Endothelial cell of umbilical vein (primary cell): ENCODE measurements at regions not wholly inside any gene's neighbourhood (a gene's known extent, or its start where the extent isn't known, plus 50 kb on each side); places are given as distances from the start of the nearest gene placed in this dataset.

Experiments used
- BruUV-seq: library from RNA; stranded (reverse); fragments of 400-500 nt; replicated peaks from 2 replicates; lab custom pipeline; 2021; lab: Mats Ljungman, UMichigan
- CTCF ChIA-PET: fragments of 300-600, 350-600 bp; sonication (Branson Sonifier 250); formaldehyde crosslinking; loops from one replicate; lab custom pipeline; 2021; ENCODE audit warnings: antibody characterized with exemption, inconsistent platforms; lab: Charles Lee
- POLR2A ChIA-PET: fragments of 300-600, 350-600 bp; sonication (Branson Sonifier 250); formaldehyde crosslinking; loops from one replicate; lab custom pipeline; 2021; ENCODE audit warnings: antibody characterized with exemption, inconsistent platforms; lab: Charles Lee
- DNase-seq: peaks from one replicate; pipeline ENCODE4 v3.0.0-alpha.2; 2011; ENCODE audit warnings: low read depth, low spot score
- FAIRE-seq: peaks from 2 replicates; lab custom pipeline; 2011; peaks lifted over from hg19 to GRCh38; lab: Jason Lieb, UNC
- H2AFZ ChIP-seq: 2 replicates; pipeline ENCODE4 v1.6.0; 2012; ENCODE audit warnings: low read depth, low read length, control low read depth, inconsistent platforms
- H3K27ac ChIP-seq: 2 replicates; pipeline ENCODE4 v1.5.1; 2011; ENCODE audit warnings: low read depth, mild to moderate bottlenecking, control low read depth, low read length, moderate library complexity; ENCODE audit not compliant: insufficient read depth
- H3K27me3 ChIP-seq, 2 experiments: 2 replicates each; pipeline versions ENCODE4 v1.6.0 to v1.6.1; 2011; ENCODE audit warnings: low read length in 2 of 2, mixed read lengths in 1 of 2; ENCODE audit not compliant: control insufficient read depth in 2 of 2, insufficient read depth in 2 of 2
- H3K36me3 ChIP-seq, 2 experiments: 2 replicates in 1 of 2; 3 replicates in 1 of 2; pipeline ENCODE4 v1.5.1; 2011; ENCODE audit warnings: low read length in 2 of 2, mild to moderate bottlenecking in 1 of 2, moderate library complexity in 1 of 2; ENCODE audit not compliant: control insufficient read depth in 2 of 2, insufficient read depth in 2 of 2; ENCODE audit errors: extremely low read depth in 1 of 2
- H3K4me1 ChIP-seq: 3 replicates; pipeline ENCODE4 v1.5.1; 2011; ENCODE audit warnings: mild to moderate bottlenecking, low read length; ENCODE audit not compliant: control insufficient read depth, insufficient read depth; ENCODE audit errors: extremely low read depth
- H3K4me2 ChIP-seq: 2 replicates; pipeline ENCODE4 v1.6.1; 2011; ENCODE audit warnings: low read length, control low read depth, mixed read lengths; ENCODE audit not compliant: insufficient read depth
- H3K4me3 ChIP-seq, 3 experiments: fragments of 200-600 bp in 1 of 3; sonication (generic), shearing (Covaris generic) in 1 of 3; replicated peaks in 1 of 3; 2 replicates each; pipeline ENCODE4 v1.5.1; 2011 to 2016; ENCODE audit warnings: control low read depth in 3 of 3, low read length in 3 of 3, mild to moderate bottlenecking in 2 of 3, inconsistent platforms in 1 of 3, low read depth in 1 of 3, moderate library complexity in 1 of 3; ENCODE audit not compliant: insufficient read depth in 1 of 3
- H3K79me2 ChIP-seq: 2 replicates; pipeline ENCODE4 v1.6.0; 2012; ENCODE audit warnings: low read length, inconsistent platforms; ENCODE audit not compliant: control insufficient read depth, insufficient read depth
- H3K9ac ChIP-seq: replicated peaks from 2 replicates; pipeline ENCODE3; 2011; ENCODE audit warnings: low read length, control low read depth; ENCODE audit not compliant: insufficient read depth; ENCODE audit errors: extremely low read depth
- H3K9me1 ChIP-seq: replicated peaks from 3 replicates; pipeline ENCODE4 v1.6.0; 2011; ENCODE audit warnings: mild to moderate bottlenecking, low read length; ENCODE audit not compliant: control insufficient read depth, insufficient read depth; ENCODE audit errors: extremely low read depth
- H3K9me3 ChIP-seq: replicated peaks from 2 replicates; pipeline ENCODE4 v1.5.1; 2012; ENCODE audit warnings: low read length, inconsistent platforms; ENCODE audit not compliant: control insufficient read depth, insufficient read depth
- H4K20me1 ChIP-seq: replicated peaks from 2 replicates; pipeline ENCODE3; 2011; ENCODE audit warnings: mild to moderate bottlenecking, low read length; ENCODE audit not compliant: control insufficient read depth, insufficient read depth; ENCODE audit errors: extremely low read depth
- CTCF ChIP-seq, 2 donors: IDR thresholded peaks; 1 replicate in 1 of 2; 2 replicates in 1 of 2; pipeline ENCODE4 v1.5.1; 2011; ENCODE audit warnings: low read length in 2 of 2, mild to moderate bottlenecking in 2 of 2, moderate library complexity in 2 of 2, control low read depth in 1 of 2, inconsistent platforms in 1 of 2, low read depth in 1 of 2; ENCODE audit not compliant: insufficient read depth in 1 of 2; ENCODE audit errors: extremely low read depth in 1 of 2
- EZH2 ChIP-seq: IDR thresholded peaks from 2 replicates; pipeline ENCODE4 v1.6.1; 2012; ENCODE audit warnings: borderline replicate concordance, low read depth, mild to moderate bottlenecking, moderate library complexity, low read length, inconsistent platforms; ENCODE audit not compliant: severe bottlenecking
- FOS ChIP-seq: IDR thresholded peaks from 2 replicates; pipeline ENCODE4 v1.6.1; 2011; ENCODE audit warnings: mild to moderate bottlenecking, low read length, moderate library complexity, borderline replicate concordance; ENCODE audit not compliant: insufficient read depth
- GATA2 ChIP-seq: IDR thresholded peaks from 2 replicates; pipeline ENCODE4 v1.7.0; 2011; ENCODE audit warnings: low read depth, mild to moderate bottlenecking, moderate library complexity, mixed read lengths, low read length; ENCODE audit not compliant: insufficient read length, insufficient read depth
- JUN ChIP-seq: IDR thresholded peaks from 2 replicates; pipeline ENCODE4 v1.6.1; 2011; ENCODE audit warnings: borderline replicate concordance, low read depth; ENCODE audit not compliant: insufficient read length, insufficient read depth
- MAX ChIP-seq: IDR thresholded peaks from 2 replicates; pipeline ENCODE4 v1.6.1; 2011; ENCODE audit not compliant: insufficient read depth, insufficient read length
- MYC ChIP-seq: IDR thresholded peaks from one replicate; pipeline ENCODE4 v1.6.1; 2011; ENCODE audit warnings: mild to moderate bottlenecking, low read depth, low read length
- POLR2A ChIP-seq: IDR thresholded peaks from 2 replicates; pipeline ENCODE4 v1.6.1; 2012; ENCODE audit warnings: low read depth, mild to moderate bottlenecking, control low read depth, low read length
- POLR2AphosphoS5 ChIP-seq: IDR thresholded peaks from 2 replicates; pipeline ENCODE4 v1.6.1; 2012; ENCODE audit warnings: low read depth, mild to moderate bottlenecking, control low read depth, low read length, moderate library complexity; ENCODE audit not compliant: insufficient read depth
- dilution Hi-C: fragments of 300-500 bp; cut with MboI; formaldehyde crosslinking; loops from one replicate; pipeline ENCODE4 v1.15.0; 2019; ENCODE audit warnings: low sequenced_read_pairs; ENCODE audit not compliant: extremely low pct_ligation_motif_present
- intact Hi-C: fragments of 100-400 bp; cut with micrococcal nuclease; formaldehyde crosslinking; loops from one replicate; pipeline ENCODE4 v1.10.0; 2022

- Histone ChIP-seq H4K20me1 (no peaks in the 10 kb centered on the region), H3K36me3 (no peaks in the 10 kb centered on the region), H3K4me2 (no peak overlapping the region), H3K9me1 (no peaks in the 10 kb centered on the region), H2AFZ (no peak overlapping the region), H3K9me3 (peaks cover 2% of the 10 kb centered on the region), H3K4me3 (no peak overlapping the region), H3K27ac (no peak overlapping the region), H3K4me1 (no peaks in the 10 kb centered on the region), H3K9ac (no peak overlapping the region), H3K79me2 (no peaks in the 10 kb centered on the region), H3K27me3 (no peaks in the 10 kb centered on the region)
- no peak for FAIRE-seq
- CTCF ChIA-PET = no interaction called here
- intact Hi-C loops = no loop called here
- POLR2A ChIA-PET = no interaction called here
- dilution Hi-C loops = no loop called here
- DNase-seq = no peak
- no TSS peak for BruUV-seq
- TF ChIP-seq POLR2AphosphoS5 = no peak
- no peak for TF ChIP-seq GATA2
- no peak for TF ChIP-seq CTCF (IDR thresholded peaks at IDR 0.05; ENCODE audit: extremely low read depth in 1 of 2, insufficient read depth in 1 of 2, low read depth in 1 of 2, low read length in 2 of 2)
- TF ChIP-seq FOS = no peak
- TF ChIP-seq MYC = no peak
- no peak for TF ChIP-seq EZH2
- TF ChIP-seq JUN = no peak
- TF ChIP-seq POLR2A = no peak
- TF ChIP-seq MAX = no peak
Observed at GRCh38 chr2:59963157-59963556, 590.3 kb downstream of the BCL11A start.
